WTC11 (cell line): ENCODE measurements at regions not wholly inside any gene's neighbourhood (a gene's known extent, or its start where the extent isn't known, plus 50 kb on each side); places are given as distances from the start of the nearest gene placed in this dataset.

ENCODE experiments used
- ATAC-seq: fragments of 200-7000 bp; cut with Tn5 transposase; 2 replicates; pipeline ENCODE4 v1.10.0; 2021; ENCODE audit warnings: mild to moderate bottlenecking, moderate library complexity
- CTCF ChIA-PET: fragments of 300-600 bp; sonication (Branson Sonifier 250); formaldehyde crosslinking; loops from one replicate; lab custom pipeline; 2021; ENCODE audit warnings: antibody characterized with exemption; lab: Charles Lee
- POLR2A ChIA-PET: fragments of 350-600 bp; sonication (Branson Sonifier 250); formaldehyde crosslinking; loops from one replicate; lab custom pipeline; 2021; ENCODE audit warnings: antibody characterized with exemption; lab: Charles Lee
- DNase-seq: peaks from one replicate; pipeline ENCODE4 v3.0.0; 2021; ENCODE audit warnings: low spot score
- H3K27ac Mint-ChIP-seq: 2 replicates; pipeline ENCODE4 v1.8.0; 2021; ENCODE audit warnings: mixed read lengths
- H3K27me3 Mint-ChIP-seq: 2 replicates; pipeline ENCODE4 v1.8.0; 2021; ENCODE audit warnings: low read depth, mild to moderate bottlenecking, moderate library complexity, mixed read lengths
- H3K36me3 Mint-ChIP-seq: 2 replicates; pipeline ENCODE4 v1.8.0; 2021; ENCODE audit warnings: mixed read lengths
- H3K4me1 Mint-ChIP-seq: 2 replicates; pipeline ENCODE4 v1.8.0; 2022; ENCODE audit warnings: mixed read lengths
- H3K4me3 Mint-ChIP-seq: 2 replicates; pipeline ENCODE4 v1.8.0; 2021; ENCODE audit warnings: mild to moderate bottlenecking, moderate library complexity, mixed read lengths
- H3K9me3 Mint-ChIP-seq: 2 replicates; pipeline ENCODE4 v1.8.0; 2021; ENCODE audit warnings: mixed read lengths
- CBFB ChIP-seq: sonication (generic); formaldehyde crosslinking; IDR thresholded peaks from 2 replicates; pipeline ENCODE4 v1.8.1; 2022; ENCODE audit warnings: mild to moderate bottlenecking, low read depth, missing genetic modification reagents
- ELF4 ChIP-seq: sonication (generic); formaldehyde crosslinking; IDR thresholded peaks from 2 replicates; pipeline ENCODE4 v1.8.1; 2022; ENCODE audit warnings: low read depth, mild to moderate bottlenecking, moderate library complexity, missing genetic modification reagents
- EMX1 ChIP-seq: fragments of 250-450 bp; sonication (Bioruptor Pico); IDR thresholded peaks from 2 replicates; pipeline ENCODE4 v1.8.0; 2021; ENCODE audit warnings: mild to moderate bottlenecking
- ESRRA ChIP-seq: sonication (generic); formaldehyde crosslinking; IDR thresholded peaks from 2 replicates; pipeline ENCODE4 v1.8.1; 2022; ENCODE audit warnings: mild to moderate bottlenecking, missing genetic modification reagents, borderline replicate concordance
- GTF2I ChIP-seq: fragments of 250-450 bp; sonication (Bioruptor Pico); conservative IDR thresholded peaks from 2 replicates; pipeline ENCODE4 v1.4.0; 2021; ENCODE audit warnings: mild to moderate bottlenecking
- HMGA2 ChIP-seq: fragments of 250-450 bp; sonication (Bioruptor Pico); IDR thresholded peaks from 2 replicates; pipeline ENCODE4 v1.4.0; 2021; ENCODE audit warnings: mild to moderate bottlenecking, moderate library complexity
- HMGXB4 ChIP-seq: sonication (generic); formaldehyde crosslinking; IDR thresholded peaks from 2 replicates; pipeline ENCODE4 v1.8.1; 2023; ENCODE audit warnings: mild to moderate bottlenecking, moderate library complexity, missing genetic modification reagents
- JUN ChIP-seq: sonication (generic); formaldehyde crosslinking; IDR thresholded peaks from 2 replicates; pipeline ENCODE4 v1.8.0; 2023; ENCODE audit warnings: mild to moderate bottlenecking, missing genetic modification reagents
- MLX ChIP-seq: sonication (generic); formaldehyde crosslinking; IDR thresholded peaks from 2 replicates; pipeline ENCODE4 v1.8.1; 2023; ENCODE audit warnings: mild to moderate bottlenecking, missing genetic modification reagents, moderate library complexity
- ZNF425 ChIP-seq: fragments of 250-450 bp; sonication (Bioruptor Pico); conservative IDR thresholded peaks from 2 replicates; pipeline ENCODE4 v1.9.0; 2021; ENCODE audit warnings: mild to moderate bottlenecking
- ZNF532 ChIP-seq: fragments of 250-450 bp; sonication (Bioruptor Pico); IDR thresholded peaks from 2 replicates; pipeline ENCODE4 v1.9.0; 2021; ENCODE audit warnings: mild to moderate bottlenecking, borderline replicate concordance

GRCh38 chr18:75810961-75811551 is 383.6 kb upstream of the SMIM21 start (continued):
- TF ChIP-seq MLX (CRISPR knock-in tag) = no peak
- TF ChIP-seq HMGA2 (CRISPR knock-in tag) = no peak
- no peak for TF ChIP-seq HMGXB4 (CRISPR knock-in tag)
- no peak for TF ChIP-seq CBFB (CRISPR knock-in tag)

GRCh38 chr18:75810516-75810915 is 383.0 kb upstream of the SMIM21 start:
- no peaks in the 10 kb centered on the region; the same call in 1 of the 2 replicates for H3K27me3 Mint-ChIP-seq

More at GRCh38 chr18:75810516-75810915, 383.0 kb upstream of the SMIM21 start:
- POLR2A ChIA-PET = no interaction called here
- no peak overlapping the region for H3K4me3 Mint-ChIP-seq
- ATAC-seq (no peak), DNase-seq (no peak)
- H3K4me1 Mint-ChIP-seq = 0 out of 2 replicates have a peak, but pooled peaks cover 3% of the 10 kb centered on the region
- TF ChIP-seq GTF2I (CRISPR knock-in tag) = no peak
- no peak for TF ChIP-seq HMGA2 (CRISPR knock-in tag)
- no peak for TF ChIP-seq ZNF532 (CRISPR knock-in tag)
- TF ChIP-seq EMX1 (CRISPR knock-in tag) = no peak
- no peak for TF ChIP-seq ESRRA (CRISPR knock-in tag)
- no peak for TF ChIP-seq ELF4
- no peak for TF ChIP-seq JUN (CRISPR knock-in tag)
- TF ChIP-seq ZNF425 (CRISPR knock-in tag) = no peak
- CTCF ChIA-PET = no interaction called here
- H3K27ac Mint-ChIP-seq = no peak overlapping the region
- H3K36me3 Mint-ChIP-seq = no peaks in the 10 kb centered on the region
- H3K9me3 Mint-ChIP-seq = peaks cover 18% of the 10 kb centered on the region
